Adrenal gland (tissue), 5 donors: ENCODE measurements at regions not wholly inside any gene's neighbourhood (a gene's known extent, or its start where the extent isn't known, plus 50 kb on each side); places are given as distances from the start of the nearest gene placed in this dataset.

ENCODE experiments used
- CTCF ChIP-seq, 6 experiments: fragments of 450-650 bp in 4 of 6; fragments of 200-600 bp in 2 of 6; sonication (generic) in 1 of 6; IDR thresholded peaks; 1 replicate in 5 of 6; 2 replicates in 1 of 6; pipeline versions ENCODE4 v1.5.1 to v1.8.0; 2016 to 2021; ENCODE audit warnings: antibody characterized with exemption in 6 of 6, mild to moderate bottlenecking in 2 of 6, moderate library complexity in 1 of 6
- POLR2A ChIP-seq, 2 donors: fragments of 450-650 bp; IDR thresholded peaks; one replicate each; pipeline ENCODE4 v1.6.1; 2017; ENCODE audit warnings: antibody characterized with exemption in 2 of 2, mild to moderate bottlenecking in 2 of 2, moderate library complexity in 1 of 2
- donor health status: DM: no; HTN: no; CAD: no.

GRCh38 chr16:55264949-55265348, 59.1 kb upstream of the IRX6 start:
- TF ChIP-seq CTCF (IDR thresholded peaks at IDR 0.05) (no peak), POLR2A (IDR thresholded peaks at IDR 0.05) (no peak)
